ENCODE measurements at regions not wholly inside any gene's neighbourhood (a gene's known extent, or its start where the extent isn't known, plus 50 kb on each side); places are given as distances from the start of the nearest gene placed in this dataset.

- Histone ChIP-seq H3K79me2 (replicated peaks; ENCODE audit: insufficient read depth, low read length) (no peaks in the 10 kb centered on the region), H3K9ac (ENCODE audit: low read length) (no peak overlapping the region), H3K9me2 (ENCODE audit: insufficient read depth, low read length) (no peaks in the 10 kb centered on the region), H3F3A (ENCODE audit: insufficient read depth, low read length, poor library complexity, severe bottlenecking) (peaks cover 12% of the 10 kb centered on the region), H3K36me3 (ENCODE audit: insufficient read depth, low read length) (no peaks in the 10 kb centered on the region), H3K9me3 (ENCODE audit: low read length) (no peaks in the 10 kb centered on the region), H3K4me2 (ENCODE audit: low read length) (no peak overlapping the region), H2AFZ (ENCODE audit: low read depth, low read length) (no peak overlapping the region), H3K27ac (ENCODE audit: low read length) (no peak overlapping the region), H4K20me1 (ENCODE audit: insufficient read depth) (no peaks in the 10 kb centered on the region), H3K27me3 (ENCODE audit: insufficient read depth, low read depth, low read length) (no peaks in the 10 kb centered on the region), H3K4me3 (ENCODE audit: low read length) (no peak overlapping the region)
- no peak for TF ChIP-seq EP300 (conservative IDR thresholded peaks at IDR 0.05; ENCODE audit: poor library complexity, severe bottlenecking)
- no peak for TF ChIP-seq TAF1 (IDR thresholded peaks at IDR 0.05; ENCODE audit: low read depth)
- TF ChIP-seq POLR2AphosphoS5 (IDR thresholded peaks at IDR 0.05): no peak
- no peak for TF ChIP-seq MXI1 (conservative IDR thresholded peaks at IDR 0.05; ENCODE audit: poor library complexity, severe bottlenecking)
- no peak for TF ChIP-seq REST (IDR thresholded peaks at IDR 0.05; ENCODE audit: borderline replicate concordance)
- no peak for TF ChIP-seq CTCF (IDR thresholded peaks at IDR 0.05; ENCODE audit: poor library complexity, severe bottlenecking)
- no peak for TF ChIP-seq EZH2 (IDR thresholded peaks at IDR 0.05; ENCODE audit: borderline replicate concordance, insufficient read depth, low read length, poor library complexity, severe bottlenecking)
- no peak for TF ChIP-seq RAD21 (conservative IDR thresholded peaks at IDR 0.05)
- TF ChIP-seq SMC3 (conservative IDR thresholded peaks at IDR 0.05; ENCODE audit: poor library complexity): no peak
These were observed 190.7 kb downstream of the NEDD1 start for GRCh38 chr12:97097734-97098133.

GRCh38 chr12:97109441-97109840 lies 202.4 kb downstream of the NEDD1 start:
- Histone ChIP-seq H4K20me1 (ENCODE audit: insufficient read depth) (no peaks in the 10 kb centered on the region), H3K4me3 (ENCODE audit: low read length) (no peak overlapping the region), H3K27ac (ENCODE audit: low read length) (no peak overlapping the region), H3K4me2 (ENCODE audit: low read length) (no peak overlapping the region), H3K9me3 (ENCODE audit: low read length) (no peaks in the 10 kb centered on the region), H3K27me3 (ENCODE audit: insufficient read depth, low read depth, low read length) (no peaks in the 10 kb centered on the region), H3K9me2 (ENCODE audit: insufficient read depth, low read length) (no peaks in the 10 kb centered on the region), H3K9ac (ENCODE audit: low read length) (no peak overlapping the region), H3K79me2 (replicated peaks; ENCODE audit: insufficient read depth, low read length) (no peaks in the 10 kb centered on the region), H3F3A (ENCODE audit: insufficient read depth, low read length, poor library complexity, severe bottlenecking) (no peaks in the 10 kb centered on the region), H2AFZ (ENCODE audit: low read depth, low read length) (no peak overlapping the region), H3K36me3 (ENCODE audit: insufficient read depth, low read length) (no peaks in the 10 kb centered on the region)
- TF ChIP-seq CTCF (IDR thresholded peaks at IDR 0.05; ENCODE audit: poor library complexity, severe bottlenecking) (no peak), EZH2 (IDR thresholded peaks at IDR 0.05; ENCODE audit: borderline replicate concordance, insufficient read depth, low read length, poor library complexity, severe bottlenecking) (no peak), TAF1 (IDR thresholded peaks at IDR 0.05; ENCODE audit: low read depth) (no peak), EP300 (conservative IDR thresholded peaks at IDR 0.05; ENCODE audit: poor library complexity, severe bottlenecking) (no peak), RAD21 (conservative IDR thresholded peaks at IDR 0.05) (no peak), SMC3 (conservative IDR thresholded peaks at IDR 0.05; ENCODE audit: poor library complexity) (no peak), POLR2AphosphoS5 (IDR thresholded peaks at IDR 0.05) (no peak), REST (IDR thresholded peaks at IDR 0.05; ENCODE audit: borderline replicate concordance) (no peak), MXI1 (conservative IDR thresholded peaks at IDR 0.05; ENCODE audit: poor library complexity, severe bottlenecking) (no peak)

All from neural cell (in vitro differentiated cells).